ENCODE measurements at regions not wholly inside any gene's neighbourhood (a gene's known extent, or its start where the extent isn't known, plus 50 kb on each side); places are given as distances from the start of the nearest gene placed in this dataset.

DNA sequence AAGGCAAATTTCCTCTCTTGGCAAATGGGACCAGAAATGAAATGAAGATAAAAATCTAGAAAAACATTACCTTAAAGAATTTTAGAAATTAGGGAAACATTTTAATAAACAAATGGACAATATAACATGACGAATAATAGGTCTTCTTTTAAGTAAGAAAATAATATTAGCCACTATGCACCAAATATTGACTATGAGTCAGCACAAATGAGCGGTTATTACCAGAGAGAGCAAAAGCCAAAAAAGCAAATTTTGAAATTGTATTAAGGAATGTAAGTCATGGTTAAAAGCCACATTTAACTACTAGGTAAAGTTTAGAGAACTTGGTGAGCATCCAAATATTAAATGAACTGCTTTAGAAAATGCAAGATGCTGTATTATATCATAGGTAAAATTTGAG, 376.6 kb upstream of the JAG1 start:
- DNase-seq (ENCODE audit: low spot score) (no peak), ATAC-seq (no peak)
- H3K27me3 Mint-ChIP-seq (ENCODE audit: low read depth), result no peaks in the 10 kb centered on the region
- TF ChIP-seq JAZF1 (CRISPR knock-in tag; IDR thresholded peaks at IDR 0.05) (no peak), IRF2 (CRISPR knock-in tag; IDR thresholded peaks at IDR 0.05; ENCODE audit: borderline replicate concordance, low read depth) (no peak), NFATC4 (CRISPR knock-in tag; IDR thresholded peaks at IDR 0.05) (no peak), GRHL2 (CRISPR knock-in tag; IDR thresholded peaks at IDR 0.05; ENCODE audit: insufficient replicate concordance, severe bottlenecking) (no peak), SOX15 (CRISPR knock-in tag; IDR thresholded peaks at IDR 0.05) (no peak)
- TF ChIP-seq, protein P1, sequence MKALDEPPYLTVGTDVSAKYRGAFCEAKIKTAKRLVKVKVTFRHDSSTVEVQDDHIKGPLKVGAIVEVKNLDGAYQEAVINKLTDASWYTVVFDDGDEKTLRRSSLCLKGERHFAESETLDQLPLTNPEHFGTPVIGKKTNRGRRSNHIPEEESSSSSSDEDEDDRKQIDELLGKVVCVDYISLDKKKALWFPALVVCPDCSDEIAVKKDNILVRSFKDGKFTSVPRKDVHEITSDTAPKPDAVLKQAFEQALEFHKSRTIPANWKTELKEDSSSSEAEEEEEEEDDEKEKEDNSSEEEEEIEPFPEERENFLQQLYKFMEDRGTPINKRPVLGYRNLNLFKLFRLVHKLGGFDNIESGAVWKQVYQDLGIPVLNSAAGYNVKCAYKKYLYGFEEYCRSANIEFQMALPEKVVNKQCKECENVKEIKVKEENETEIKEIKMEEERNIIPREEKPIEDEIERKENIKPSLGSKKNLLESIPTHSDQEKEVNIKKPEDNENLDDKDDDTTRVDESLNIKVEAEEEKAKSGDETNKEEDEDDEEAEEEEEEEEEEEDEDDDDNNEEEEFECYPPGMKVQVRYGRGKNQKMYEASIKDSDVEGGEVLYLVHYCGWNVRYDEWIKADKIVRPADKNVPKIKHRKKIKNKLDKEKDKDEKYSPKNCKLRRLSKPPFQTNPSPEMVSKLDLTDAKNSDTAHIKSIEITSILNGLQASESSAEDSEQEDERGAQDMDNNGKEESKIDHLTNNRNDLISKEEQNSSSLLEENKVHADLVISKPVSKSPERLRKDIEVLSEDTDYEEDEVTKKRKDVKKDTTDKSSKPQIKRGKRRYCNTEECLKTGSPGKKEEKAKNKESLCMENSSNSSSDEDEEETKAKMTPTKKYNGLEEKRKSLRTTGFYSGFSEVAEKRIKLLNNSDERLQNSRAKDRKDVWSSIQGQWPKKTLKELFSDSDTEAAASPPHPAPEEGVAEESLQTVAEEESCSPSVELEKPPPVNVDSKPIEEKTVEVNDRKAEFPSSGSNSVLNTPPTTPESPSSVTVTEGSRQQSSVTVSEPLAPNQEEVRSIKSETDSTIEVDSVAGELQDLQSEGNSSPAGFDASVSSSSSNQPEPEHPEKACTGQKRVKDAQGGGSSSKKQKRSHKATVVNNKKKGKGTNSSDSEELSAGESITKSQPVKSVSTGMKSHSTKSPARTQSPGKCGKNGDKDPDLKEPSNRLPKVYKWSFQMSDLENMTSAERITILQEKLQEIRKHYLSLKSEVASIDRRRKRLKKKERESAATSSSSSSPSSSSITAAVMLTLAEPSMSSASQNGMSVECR (CRISPR knock-in tag; IDR thresholded peaks at IDR 0.05; ENCODE audit: borderline replicate concordance), result no peak
- TF ChIP-seq, protein P2, sequence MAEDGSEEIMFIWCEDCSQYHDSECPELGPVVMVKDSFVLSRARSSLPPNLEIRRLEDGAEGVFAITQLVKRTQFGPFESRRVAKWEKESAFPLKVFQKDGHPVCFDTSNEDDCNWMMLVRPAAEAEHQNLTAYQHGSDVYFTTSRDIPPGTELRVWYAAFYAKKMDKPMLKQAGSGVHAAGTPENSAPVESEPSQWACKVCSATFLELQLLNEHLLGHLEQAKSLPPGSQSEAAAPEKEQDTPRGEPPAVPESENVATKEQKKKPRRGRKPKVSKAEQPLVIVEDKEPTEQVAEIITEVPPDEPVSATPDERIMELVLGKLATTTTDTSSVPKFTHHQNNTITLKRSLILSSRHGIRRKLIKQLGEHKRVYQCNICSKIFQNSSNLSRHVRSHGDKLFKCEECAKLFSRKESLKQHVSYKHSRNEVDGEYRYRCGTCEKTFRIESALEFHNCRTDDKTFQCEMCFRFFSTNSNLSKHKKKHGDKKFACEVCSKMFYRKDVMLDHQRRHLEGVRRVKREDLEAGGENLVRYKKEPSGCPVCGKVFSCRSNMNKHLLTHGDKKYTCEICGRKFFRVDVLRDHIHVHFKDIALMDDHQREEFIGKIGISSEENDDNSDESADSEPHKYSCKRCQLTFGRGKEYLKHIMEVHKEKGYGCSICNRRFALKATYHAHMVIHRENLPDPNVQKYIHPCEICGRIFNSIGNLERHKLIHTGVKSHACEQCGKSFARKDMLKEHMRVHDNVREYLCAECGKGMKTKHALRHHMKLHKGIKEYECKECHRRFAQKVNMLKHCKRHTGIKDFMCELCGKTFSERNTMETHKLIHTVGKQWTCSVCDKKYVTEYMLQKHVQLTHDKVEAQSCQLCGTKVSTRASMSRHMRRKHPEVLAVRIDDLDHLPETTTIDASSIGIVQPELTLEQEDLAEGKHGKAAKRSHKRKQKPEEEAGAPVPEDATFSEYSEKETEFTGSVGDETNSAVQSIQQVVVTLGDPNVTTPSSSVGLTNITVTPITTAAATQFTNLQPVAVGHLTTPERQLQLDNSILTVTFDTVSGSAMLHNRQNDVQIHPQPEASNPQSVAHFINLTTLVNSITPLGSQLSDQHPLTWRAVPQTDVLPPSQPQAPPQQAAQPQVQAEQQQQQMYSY (CRISPR knock-in tag; IDR thresholded peaks at IDR 0.05), result no peak
- TF ChIP-seq, protein P3, sequence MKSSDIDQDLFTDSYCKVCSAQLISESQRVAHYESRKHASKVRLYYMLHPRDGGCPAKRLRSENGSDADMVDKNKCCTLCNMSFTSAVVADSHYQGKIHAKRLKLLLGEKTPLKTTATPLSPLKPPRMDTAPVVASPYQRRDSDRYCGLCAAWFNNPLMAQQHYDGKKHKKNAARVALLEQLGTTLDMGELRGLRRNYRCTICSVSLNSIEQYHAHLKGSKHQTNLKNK (CRISPR knock-in tag; IDR thresholded peaks at IDR 0.05), result no peak
- TF ChIP-seq, protein P4, sequence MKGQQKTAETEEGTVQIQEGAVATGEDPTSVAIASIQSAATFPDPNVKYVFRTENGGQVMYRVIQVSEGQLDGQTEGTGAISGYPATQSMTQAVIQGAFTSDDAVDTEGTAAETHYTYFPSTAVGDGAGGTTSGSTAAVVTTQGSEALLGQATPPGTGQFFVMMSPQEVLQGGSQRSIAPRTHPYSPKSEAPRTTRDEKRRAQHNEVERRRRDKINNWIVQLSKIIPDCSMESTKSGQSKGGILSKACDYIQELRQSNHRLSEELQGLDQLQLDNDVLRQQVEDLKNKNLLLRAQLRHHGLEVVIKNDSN (CRISPR knock-in tag; IDR thresholded peaks at IDR 0.05), result no peak
- TF ChIP-seq, protein P5, sequence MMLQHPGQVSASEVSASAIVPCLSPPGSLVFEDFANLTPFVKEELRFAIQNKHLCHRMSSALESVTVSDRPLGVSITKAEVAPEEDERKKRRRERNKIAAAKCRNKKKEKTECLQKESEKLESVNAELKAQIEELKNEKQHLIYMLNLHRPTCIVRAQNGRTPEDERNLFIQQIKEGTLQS (CRISPR knock-in tag; conservative IDR thresholded peaks at IDR 0.05), result no peak
- TF ChIP-seq, protein P6, sequence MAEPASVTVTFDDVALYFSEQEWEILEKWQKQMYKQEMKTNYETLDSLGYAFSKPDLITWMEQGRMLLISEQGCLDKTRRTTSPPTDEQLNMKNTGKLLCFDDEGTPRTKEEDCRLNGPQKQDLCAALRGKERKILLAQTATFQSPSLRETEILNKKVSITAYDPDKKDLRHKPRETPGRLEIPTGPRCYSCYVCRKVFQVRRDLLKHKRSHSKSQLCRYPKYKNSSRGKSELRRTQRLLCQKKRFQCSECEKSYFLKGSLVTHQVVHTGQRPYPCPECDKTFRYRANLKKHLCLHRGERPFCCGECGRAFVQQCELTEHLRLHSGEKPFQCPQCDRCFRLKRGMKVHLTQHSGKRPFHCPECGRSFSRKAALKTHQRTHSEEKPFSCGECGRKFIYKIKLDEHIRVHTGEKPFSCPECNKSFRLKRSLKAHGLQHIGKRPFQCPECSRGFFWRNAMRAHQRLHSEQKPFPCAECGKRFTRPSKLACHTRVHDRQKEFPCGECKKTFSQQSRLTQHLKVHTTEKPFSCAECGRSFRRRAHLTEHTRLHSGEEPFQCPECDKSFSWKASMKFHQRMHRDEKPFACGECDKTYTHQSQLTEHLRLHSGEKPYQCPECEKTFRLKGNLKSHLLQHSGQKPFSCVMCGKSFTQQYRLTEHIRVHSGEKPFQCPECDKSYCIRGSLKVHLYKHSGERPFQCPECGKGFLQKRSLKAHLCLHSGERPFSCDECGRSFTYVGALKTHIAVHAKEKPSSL (CRISPR knock-in tag; conservative IDR thresholded peaks at IDR 0.05), result no peak
- TF ChIP-seq, protein P7, sequence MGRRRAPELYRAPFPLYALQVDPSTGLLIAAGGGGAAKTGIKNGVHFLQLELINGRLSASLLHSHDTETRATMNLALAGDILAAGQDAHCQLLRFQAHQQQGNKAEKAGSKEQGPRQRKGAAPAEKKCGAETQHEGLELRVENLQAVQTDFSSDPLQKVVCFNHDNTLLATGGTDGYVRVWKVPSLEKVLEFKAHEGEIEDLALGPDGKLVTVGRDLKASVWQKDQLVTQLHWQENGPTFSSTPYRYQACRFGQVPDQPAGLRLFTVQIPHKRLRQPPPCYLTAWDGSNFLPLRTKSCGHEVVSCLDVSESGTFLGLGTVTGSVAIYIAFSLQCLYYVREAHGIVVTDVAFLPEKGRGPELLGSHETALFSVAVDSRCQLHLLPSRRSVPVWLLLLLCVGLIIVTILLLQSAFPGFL (CRISPR knock-in tag; IDR thresholded peaks at IDR 0.05; ENCODE audit: borderline replicate concordance), result no peak
- no peaks in the 10 kb centered on the region for H3K36me3 Mint-ChIP-seq
- H3K4me1 Mint-ChIP-seq, result no peaks in the 10 kb centered on the region
- no peaks in the 10 kb centered on the region for H3K9me3 Mint-ChIP-seq
- H3K27ac Mint-ChIP-seq, result no peak overlapping the region
- ChIA-PET POLR2A (no interaction called here), CTCF (no interaction called here)
- H3K4me3 Mint-ChIP-seq, result no peak overlapping the region
